ENCODE measurements at regions not wholly inside any gene's neighbourhood (a gene's known extent, or its start where the extent isn't known, plus 50 kb on each side); places are given as distances from the start of the nearest gene placed in this dataset.

GRCh38 chr10:57983281-57983791, 284.4 kb downstream of the IPMK start:
- TF ChIP-seq CTCF (IDR thresholded peaks at IDR 0.05) (no peak), POLR2A (IDR thresholded peaks at IDR 0.05) (no peak)

Data from sigmoid colon (tissue), 3 donors.